OCI-LY3 (cell line): ENCODE measurements at regions not wholly inside any gene's neighbourhood (a gene's known extent, or its start where the extent isn't known, plus 50 kb on each side); places are given as distances from the start of the nearest gene placed in this dataset.

Experiments
- CTCF ChIP-seq: fragments of 200-600, 300-600 bp; sonication (generic); IDR thresholded peaks from 2 replicates; pipeline ENCODE4 v1.5.1; 2014; ENCODE audit warnings: antibody characterized with exemption, low read length, low read depth
- EZH2phosphoT487 ChIP-seq: fragments of 200-600 bp; shearing (Covaris generic); IDR thresholded peaks from 2 replicates; pipeline ENCODE4 v1.6.1; 2018; ENCODE audit warnings: antibody characterized with exemption, mixed run types, low read depth

GRCh38 chr4:116401293-116401692 is 684.1 kb downstream of the TRAM1L1 start:
- TF ChIP-seq CTCF = no peak
- TF ChIP-seq EZH2phosphoT487 = no peak
